NB4 (cell line): ENCODE measurements at regions not wholly inside any gene's neighbourhood (a gene's known extent, or its start where the extent isn't known, plus 50 kb on each side); places are given as distances from the start of the nearest gene placed in this dataset.

Experiments used
- CTCF ChIP-seq: IDR thresholded peaks from one replicate; pipeline ENCODE4 v1.5.1; 2012; ENCODE audit warnings: low read depth, low read length
- TF ChIP-seq, protein P1 (sequence below): IDR thresholded peaks from 2 replicates; pipeline ENCODE4 v1.6.1; 2011; ENCODE audit warnings: low read depth, low read length

GRCh38 chr6:82687855-82688254 lies 324.2 kb downstream of the TPBG start:
- TF ChIP-seq, protein P1, sequence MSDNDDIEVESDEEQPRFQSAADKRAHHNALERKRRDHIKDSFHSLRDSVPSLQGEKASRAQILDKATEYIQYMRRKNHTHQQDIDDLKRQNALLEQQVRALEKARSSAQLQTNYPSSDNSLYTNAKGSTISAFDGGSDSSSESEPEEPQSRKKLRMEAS: no peak
- no peak for TF ChIP-seq CTCF
